GM19455 (cell line): ENCODE measurements at regions not wholly inside any gene's neighbourhood (a gene's known extent, or its start where the extent isn't known, plus 50 kb on each side); places are given as distances from the start of the nearest gene placed in this dataset.

Source experiments
- ATAC-seq: cut with Tn5 transposase; IDR thresholded peaks from one replicate; pipeline ENCODE4 v1.9.1; 2021; ENCODE audit not compliant: unreplicated experiment

- no peak for ATAC-seq
These were observed 927.5 kb downstream of the ADGRL2 start for GRCh38 chr1:82728206-82728605.

- ATAC-seq, result no peak
These were observed 923.5 kb downstream of the ADGRL2 start for GRCh38 chr1:82724246-82724645.

DNA sequence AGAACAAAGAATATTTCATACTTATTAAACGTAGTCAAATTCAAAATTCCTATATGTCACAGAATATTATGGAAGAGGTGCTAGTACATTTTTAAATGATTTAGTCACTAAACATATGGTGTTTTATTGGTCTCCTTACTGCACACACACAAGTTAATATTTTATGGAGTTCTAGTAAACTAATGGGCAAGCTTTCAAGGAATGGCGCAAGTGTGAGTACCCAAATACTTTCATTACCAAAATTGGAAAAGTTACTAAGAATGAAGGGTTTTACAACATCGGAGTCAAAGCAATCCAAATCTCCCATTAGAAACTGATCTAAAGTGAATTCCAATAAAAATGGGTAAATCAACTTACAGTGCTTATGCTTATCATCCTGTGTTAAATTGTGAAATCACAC is 921.9 kb downstream of the ADGRL2 start:
- ATAC-seq, result no peak

- no peak for ATAC-seq
These were observed 921.0 kb downstream of the ADGRL2 start for GRCh38 chr1:82721702-82722101.

DNA sequence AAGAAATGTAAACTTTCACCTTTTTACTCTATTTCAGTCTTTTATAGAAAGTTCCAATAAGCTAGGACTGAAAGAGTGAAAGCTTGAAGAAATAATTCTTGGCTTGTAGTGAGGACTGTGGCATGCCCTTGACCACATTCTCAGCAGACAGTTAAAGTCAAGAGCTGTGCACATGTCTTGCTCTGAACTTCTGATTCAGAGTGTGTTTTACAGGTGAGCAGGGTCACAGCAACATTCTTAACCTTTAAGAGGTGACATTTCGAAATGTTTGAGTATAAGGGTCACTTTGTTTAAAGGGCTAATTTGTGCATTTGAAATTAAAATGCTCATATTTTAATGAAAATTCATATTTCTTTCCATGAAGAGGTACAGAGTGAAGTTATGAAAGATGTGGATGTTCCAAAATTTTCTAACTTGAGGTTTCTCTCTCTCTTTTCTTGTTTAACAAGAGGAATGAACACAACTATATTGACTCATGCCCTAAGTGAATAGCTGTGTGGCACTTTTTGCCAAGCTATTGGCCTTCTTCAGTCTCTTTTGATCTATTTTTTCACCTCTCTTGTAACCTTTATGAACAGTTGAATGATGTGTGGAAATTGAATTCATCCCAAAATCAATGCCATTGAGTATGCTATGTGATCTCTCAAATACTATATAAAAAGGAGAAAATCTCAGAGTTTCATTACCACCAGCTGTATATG is 918.1 kb downstream of the ADGRL2 start:
- no peak for ATAC-seq

GRCh38 chr1:82710091-82710490 is 909.4 kb downstream of the ADGRL2 start:
- no peak for ATAC-seq

- no peak for ATAC-seq
These were observed 906.9 kb downstream of the ADGRL2 start for GRCh38 chr1:82707681-82708080.

- ATAC-seq, result no peak
These were observed 906.0 kb downstream of the ADGRL2 start for GRCh38 chr1:82706741-82707140.

DNA sequence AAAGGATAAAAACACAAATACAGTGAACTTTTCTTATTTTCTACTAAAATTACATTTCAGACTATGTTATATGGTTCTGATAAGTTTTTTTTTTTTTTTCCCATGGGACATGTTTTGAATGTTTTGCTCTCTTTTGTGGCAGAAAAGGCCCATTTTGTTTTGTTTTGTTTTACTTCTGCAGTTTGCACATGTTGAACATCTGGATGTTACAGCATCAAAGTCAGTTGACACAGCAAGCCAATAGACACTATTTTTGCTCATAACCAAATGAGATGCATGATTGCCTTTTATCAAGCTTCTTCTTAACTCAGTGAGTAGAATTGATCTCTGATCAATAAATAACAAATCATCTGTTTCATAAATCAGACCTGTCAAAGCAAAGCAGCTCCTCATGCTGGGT is 904.2 kb downstream of the ADGRL2 start:
- ATAC-seq, result no peak

- no peak for ATAC-seq
These were observed 903.7 kb downstream of the ADGRL2 start for GRCh38 chr1:82704393-82704792.

GRCh38 chr1:82703951-82704350 is 903.2 kb downstream of the ADGRL2 start:
- no peak for ATAC-seq

DNA sequence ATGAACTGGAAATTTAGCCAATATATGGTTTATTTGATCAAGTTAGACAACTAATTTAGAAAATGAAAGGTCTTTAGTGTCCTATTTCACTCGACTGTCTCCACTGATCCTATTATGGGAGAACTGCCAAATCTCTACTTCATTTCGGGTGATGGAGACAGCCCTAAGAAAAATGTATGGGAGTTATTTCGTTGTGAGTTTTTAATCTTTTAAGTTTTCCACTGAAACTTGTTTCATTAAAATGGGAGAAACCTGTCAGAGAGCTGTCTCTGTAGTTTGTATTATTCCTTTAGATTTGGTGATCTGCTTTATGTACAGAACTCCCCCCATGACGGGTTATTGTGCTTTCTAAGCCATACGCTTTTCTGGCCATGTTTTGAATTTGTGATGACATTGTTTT is 899.7 kb downstream of the ADGRL2 start:
- ATAC-seq, result no peak

- no peak for ATAC-seq
These were observed 897.2 kb downstream of the ADGRL2 start for GRCh38 chr1:82697965-82698364.

GRCh38 chr1:82695443-82695842 is 894.7 kb downstream of the ADGRL2 start:
- ATAC-seq, result no peak

GRCh38 chr1:82690411-82690810 is 889.7 kb downstream of the ADGRL2 start:
- no peak for ATAC-seq

DNA sequence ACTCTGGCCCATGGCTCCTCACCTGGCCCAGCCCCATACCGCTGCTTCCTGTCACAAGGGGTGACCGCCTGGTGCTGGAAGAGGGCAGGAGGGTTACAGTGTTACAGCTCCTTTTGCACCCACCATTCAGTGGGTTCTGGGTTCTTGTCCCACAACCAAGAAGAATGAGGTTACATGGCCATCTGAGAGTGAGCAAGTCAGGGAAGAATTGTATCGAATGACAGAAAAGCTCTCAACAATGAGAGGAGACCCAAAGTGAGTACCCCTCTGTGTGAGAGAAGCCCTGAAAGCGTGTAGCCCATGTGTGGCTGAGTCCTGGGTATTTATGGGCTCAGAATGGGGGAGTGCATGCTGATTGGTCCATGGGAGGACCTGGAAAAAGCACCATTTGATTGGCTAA is 888.5 kb downstream of the ADGRL2 start:
- no peak for ATAC-seq

DNA sequence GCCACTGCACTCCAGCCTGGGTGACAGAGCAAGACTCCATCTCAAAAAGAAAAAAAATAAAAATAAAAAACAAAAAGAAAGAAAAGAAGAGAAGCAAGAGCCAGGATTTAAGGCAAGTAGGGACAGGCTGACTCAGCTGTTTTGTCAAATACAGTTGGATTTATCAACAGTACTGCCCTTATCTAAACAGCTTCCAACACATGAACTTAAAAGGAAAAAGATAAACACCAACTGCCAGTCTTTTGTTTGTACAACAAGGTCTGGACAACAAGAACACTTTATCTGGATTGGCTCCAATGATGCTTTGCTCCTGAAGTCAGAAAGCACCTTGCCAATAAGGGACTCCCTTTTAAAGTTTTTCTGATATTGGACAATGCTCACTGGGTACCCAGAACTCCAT is 886.0 kb downstream of the ADGRL2 start:
- ATAC-seq, result no peak

GRCh38 chr1:82646888-82647287 is 846.2 kb downstream of the ADGRL2 start:
- no peak for ATAC-seq

DNA sequence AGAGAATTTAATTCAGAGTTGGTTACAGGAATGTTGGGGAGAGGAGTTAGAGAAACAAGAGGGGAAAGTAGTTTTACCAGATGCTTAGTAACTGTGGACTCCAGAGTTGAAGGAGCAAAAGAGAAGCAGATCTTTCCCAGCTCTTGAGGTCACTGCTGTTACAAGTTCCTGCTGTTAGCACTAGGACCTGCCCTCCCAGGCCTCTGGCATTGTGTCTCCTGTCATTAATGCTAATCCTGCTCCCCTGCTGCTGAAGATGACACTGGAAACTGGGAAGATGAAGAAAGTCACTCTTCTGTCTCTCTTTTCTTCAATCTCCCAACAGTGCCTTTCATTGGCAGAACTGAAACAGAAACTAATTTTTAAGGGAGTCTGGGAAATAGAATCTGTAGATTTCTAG is 845.6 kb downstream of the ADGRL2 start:
- ATAC-seq, result no peak

- ATAC-seq, result no peak
These were observed 843.6 kb downstream of the ADGRL2 start for GRCh38 chr1:82644186-82644915.

DNA sequence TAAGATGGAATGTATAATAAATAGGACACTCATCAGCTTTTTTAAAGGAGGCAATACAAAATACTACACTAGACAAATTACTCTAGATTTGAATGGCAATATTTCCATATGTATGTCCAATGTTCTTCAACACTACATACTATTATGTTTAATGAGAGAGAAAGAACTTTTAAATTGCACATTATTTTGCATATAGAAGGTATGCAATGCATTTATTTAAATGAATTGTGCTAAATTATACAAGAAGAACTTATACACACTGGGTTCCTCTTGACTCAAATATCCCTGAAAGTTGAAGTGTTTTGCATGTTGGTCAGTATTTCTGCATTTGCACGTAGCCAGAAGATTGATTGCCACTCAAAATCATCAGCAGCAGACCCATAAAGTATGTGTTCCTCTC is 839.6 kb downstream of the ADGRL2 start:
- ATAC-seq, result no peak

GRCh38 chr1:82634266-82634665 is 833.5 kb downstream of the ADGRL2 start:
- ATAC-seq, result no peak

GRCh38 chr1:82632155-82632554 is 831.4 kb downstream of the ADGRL2 start:
- ATAC-seq, result no peak
